CD4-positive, alpha-beta T cell treated with Interleukin-15 for 1 hour (primary cell): ENCODE measurements at regions not wholly inside any gene's neighbourhood (a gene's known extent, or its start where the extent isn't known, plus 50 kb on each side); places are given as distances from the start of the nearest gene placed in this dataset.

Experiments
- DNase-seq: peaks from one replicate; pipeline ENCODE4 v3.0.0-alpha.2; 2020

DNA sequence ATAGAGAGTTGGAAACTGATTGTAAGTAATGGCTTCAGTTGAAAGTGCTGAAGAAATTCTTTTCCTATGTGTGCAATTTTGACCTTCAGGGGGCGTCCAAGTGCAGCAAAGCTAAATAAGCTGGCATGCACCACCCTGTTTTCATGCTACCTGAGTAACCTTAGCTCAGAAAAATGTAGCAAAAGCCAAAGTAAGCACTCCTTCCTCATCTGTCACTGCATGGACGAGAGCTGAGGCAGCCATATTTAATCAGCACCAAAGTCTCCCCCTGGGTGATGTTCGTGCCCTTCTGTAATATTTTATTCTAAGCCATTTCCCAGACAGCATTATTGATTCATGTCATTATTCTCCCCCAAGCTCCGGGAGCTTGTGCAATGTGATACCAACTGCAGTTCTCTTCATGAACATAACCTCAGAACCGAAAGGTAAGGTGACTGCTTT, 123.1 kb downstream of the RPS12 start:
- DNase-seq, result no peak

GRCh38 chr6:132948889-132949288, 134.5 kb downstream of the RPS12 start:
- no peak for DNase-seq

GRCh38 chr6:132950566-132950965, 136.2 kb downstream of the RPS12 start:
- no peak for DNase-seq

DNA sequence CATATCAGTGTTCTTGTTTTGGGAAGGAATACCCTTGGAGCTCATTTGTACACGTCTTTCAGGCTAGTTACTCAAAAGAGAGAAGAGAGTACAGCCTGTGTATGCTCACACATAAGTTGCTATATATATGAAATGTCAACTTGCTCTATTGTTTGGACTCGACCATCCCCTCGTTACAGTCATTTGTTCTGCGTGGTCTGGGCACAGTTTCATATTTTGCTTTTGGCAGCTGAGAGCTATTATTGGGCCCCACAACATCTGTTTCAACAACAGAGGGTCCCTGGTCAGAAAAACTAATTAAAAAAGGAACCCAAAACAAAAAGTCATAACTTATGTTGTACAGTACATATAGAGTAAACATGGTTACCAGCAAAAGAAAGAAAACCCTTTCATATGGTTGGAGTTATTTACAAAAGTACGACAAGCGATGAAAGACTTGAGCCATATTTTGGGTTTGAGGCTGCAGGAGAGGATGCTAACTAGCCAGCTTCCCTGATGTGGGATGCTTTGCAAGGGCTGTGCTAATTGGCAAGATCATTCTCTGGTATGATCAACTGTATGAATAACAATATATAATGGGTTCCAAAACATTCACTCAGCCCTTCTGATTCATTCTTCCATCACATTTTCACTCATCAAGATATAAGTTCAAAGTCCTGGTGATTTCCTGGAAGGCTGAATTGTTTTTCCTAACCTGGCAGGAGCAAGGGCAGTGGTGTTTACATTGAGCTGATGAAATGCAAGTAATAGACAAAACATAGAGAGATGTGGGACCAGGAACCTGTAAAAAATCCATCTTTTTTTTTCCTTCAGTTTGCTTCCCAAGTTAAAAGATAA, 137.9 kb downstream of the RPS12 start:
- DNase-seq, result no peak

DNA sequence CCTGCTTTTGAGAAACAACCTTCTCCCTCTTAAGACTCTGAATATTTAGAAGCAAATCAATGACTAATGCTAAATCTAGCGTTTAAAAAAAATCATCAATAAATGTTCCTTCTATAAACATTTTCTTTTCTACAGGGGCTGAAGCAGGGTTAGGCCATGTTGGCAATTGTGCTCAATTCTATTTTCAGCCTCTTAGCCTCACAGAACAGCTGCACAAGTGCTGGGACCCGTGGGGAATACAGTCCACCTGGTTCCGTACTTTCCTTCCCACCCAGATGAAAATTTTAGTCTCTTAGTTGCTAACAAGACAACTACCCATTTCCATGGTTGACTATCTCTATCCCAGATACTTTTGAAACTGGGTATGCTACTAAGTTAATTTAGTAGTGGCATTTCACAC, 138.6 kb downstream of the RPS12 start:
- DNase-seq, result no peak

- DNase-seq, result no peak
Measured at GRCh38 chr6:132954222-132954621, 139.9 kb downstream of the RPS12 start.

- no peak for DNase-seq
Measured at GRCh38 chr6:132954936-132955335, 140.6 kb downstream of the RPS12 start.

DNA sequence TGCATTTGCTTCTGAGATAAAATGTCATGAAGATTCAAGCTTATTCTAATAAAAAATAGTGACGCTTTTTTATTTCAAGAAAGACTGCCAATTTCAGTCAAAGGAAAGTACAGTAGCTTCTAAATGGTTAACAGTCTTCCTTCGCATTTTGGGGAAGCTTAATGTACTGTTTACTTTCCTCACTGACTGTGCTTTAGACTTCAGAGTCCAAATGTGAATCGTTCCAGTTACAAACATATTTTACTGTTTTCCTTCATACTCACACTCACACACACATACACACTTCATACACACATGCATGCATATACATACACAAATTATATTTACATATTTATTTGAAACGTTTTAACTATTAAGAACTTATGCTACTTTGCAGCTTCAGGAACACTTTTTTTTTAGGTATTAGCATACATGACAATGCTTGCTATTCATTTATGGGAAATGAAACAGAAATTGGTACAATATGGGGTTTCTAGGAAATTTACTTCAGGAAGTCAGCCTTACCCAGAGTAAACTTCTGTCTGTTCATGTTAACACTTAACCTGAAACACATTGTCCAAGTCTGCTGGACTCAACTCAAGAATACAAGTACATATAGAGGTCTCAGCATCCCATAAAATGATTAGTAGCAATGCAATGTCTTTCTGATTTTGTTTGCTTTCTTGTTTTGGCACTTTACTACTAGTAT, 145.4 kb downstream of the RPS12 start:
- DNase-seq, result no peak

DNA sequence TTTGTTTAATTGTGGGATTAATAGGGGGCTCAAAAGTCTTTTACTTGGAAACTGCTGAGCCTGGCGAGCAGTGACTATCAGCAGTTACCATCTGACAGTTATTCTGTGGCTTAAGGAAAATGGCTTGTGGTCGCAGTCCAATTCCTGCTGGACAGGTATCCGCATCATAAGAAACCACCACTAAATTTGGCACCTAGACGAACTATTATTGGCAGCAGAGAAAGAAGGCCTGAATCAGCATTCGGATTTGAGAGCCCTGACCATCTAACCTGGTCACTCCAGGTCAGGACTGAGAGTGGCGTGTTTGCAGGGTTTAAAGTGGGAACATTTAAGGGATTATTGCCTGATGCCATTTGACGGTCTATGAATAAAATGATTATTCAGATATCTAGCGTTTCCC, 146.4 kb downstream of the RPS12 start:
- no peak for DNase-seq

- no peak for DNase-seq
Measured at GRCh38 chr6:132961122-132961521, 146.8 kb downstream of the RPS12 start.

DNA sequence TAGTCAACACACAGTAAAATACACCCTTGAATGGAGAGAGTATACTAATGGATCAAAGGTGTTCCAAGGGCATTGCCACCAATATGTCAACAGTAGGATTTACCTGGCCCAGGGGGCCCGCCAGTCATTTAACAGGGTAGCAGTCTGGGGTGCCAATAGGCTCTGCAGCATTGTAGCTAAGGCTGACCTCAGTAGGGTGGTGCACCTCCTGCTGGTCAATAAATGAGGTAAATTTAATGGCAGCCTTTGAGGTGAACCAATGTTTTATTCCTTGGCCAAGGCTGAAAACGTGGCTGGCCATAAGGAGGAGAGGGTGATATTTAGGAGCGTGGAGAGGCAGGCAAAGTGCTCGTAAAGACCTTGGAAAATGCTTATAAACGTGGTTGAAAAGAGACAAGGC, 147.2 kb downstream of the RPS12 start:
- no peak for DNase-seq

GRCh38 chr6:132962936-132963868, 148.8 kb downstream of the RPS12 start:
- DNase-seq, result no peak

- no peak for DNase-seq
Measured at GRCh38 chr6:132964101-132964867, 149.9 kb downstream of the RPS12 start.

DNA sequence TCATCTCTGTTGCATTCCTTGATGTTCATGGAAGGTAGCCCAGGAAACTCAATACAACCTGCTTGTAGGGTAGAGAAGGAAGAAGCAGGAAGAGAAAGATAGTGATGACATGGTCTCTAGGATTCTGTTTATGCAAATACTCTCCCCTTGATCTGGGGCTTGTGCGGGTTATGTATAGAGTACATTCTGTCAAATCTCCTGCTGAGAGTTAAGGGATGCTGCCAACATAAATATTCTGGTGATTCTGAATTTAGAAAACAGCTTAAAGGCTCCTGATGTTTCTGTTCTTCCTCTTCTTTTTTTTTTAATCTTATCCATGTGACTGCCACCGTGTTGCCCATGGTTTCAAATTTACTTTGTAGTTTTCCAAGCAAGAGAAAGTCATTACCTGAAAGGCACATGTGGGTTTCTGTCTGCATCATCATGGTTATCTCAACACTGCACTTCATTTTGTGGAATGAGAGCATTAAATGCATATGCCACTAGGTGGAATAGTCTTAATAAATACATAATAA, 150.6 kb downstream of the RPS12 start:
- DNase-seq, result no peak

GRCh38 chr6:132967871-132968270, 153.5 kb downstream of the RPS12 start:
- no peak for DNase-seq

DNA sequence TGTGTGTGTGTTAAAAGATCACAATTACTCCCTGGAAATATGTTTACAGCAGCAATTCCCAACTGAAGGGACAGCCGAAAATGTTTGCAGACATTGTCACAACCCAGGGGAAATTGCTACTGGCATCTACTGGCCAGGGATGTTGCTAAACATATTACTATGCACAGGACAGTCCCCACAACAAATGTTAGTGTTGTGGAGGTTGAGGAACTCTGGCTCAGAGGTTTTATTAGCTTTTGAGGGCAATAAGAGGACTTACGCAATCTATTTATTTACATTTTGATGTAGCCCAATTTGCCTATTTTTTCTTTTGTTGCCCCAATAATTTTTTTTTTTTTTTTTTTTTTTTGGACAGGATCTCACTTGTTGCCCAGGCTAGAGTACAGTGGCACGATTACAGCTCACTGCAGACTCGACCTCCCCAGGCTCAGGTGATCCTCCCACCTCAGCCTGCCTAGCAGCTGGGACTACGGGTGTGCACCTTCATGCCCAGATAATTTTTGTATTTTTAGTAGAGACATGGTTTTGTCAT, 154.1 kb downstream of the RPS12 start:
- no peak for DNase-seq

- DNase-seq, result no peak
Measured at GRCh38 chr6:132969196-132969595, 154.8 kb downstream of the RPS12 start.

DNA sequence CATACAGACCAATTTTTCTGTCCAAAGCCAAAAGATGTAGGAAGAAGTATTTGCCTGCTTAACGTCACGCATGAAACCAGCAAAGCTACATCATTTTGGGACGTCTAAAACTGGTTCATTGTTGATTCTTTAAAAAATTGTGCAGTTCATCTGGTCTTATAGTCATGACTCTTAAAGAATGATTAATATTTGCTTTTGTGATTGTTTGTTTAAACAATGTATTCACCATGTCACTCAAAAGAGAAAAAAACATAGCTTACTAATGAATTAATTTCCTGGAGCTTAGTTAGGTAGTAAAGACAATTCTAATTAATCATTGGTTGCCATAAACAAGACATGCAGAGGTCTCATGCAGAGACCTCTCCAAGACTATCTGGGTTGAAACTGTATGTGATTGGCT, 157.3 kb downstream of the RPS12 start:
- DNase-seq, result no peak

DNA sequence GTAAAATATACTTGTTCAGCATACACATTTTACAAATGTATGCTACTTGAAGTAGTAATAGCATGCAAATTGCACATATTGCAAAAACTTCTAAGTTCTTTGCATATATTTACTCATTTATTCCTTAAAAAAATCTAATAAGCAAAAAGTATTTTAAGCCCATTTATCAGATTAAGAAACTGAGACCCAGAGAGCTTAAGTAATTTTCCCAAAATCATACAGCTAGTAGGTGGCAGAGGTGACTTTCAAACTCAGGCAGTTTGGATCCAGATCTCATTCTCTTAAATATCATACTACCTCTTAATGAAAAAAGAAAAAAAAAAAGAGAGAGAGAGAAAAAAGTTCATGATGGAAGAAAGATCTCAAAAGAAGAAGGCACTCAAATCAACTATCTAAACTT, 157.9 kb downstream of the RPS12 start:
- DNase-seq, result no peak

DNA sequence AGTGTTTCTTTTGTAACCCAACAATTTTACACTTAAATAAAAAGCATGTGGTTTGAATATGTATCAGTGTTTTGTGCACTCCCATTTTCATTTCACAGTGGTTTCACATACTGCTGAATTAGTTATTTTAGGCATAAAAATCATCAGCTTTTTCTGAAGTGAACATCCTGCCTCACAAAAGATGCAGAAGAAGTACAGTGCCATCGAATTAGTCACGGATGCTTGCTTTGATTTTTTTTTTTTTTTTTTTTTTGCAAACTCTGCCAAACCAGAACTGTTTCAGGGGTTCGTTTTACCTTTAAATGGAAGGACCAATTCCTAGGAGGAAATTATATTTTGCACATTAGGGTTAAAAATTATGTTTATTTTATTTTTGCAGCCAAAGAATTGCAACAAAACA, 158.6 kb downstream of the RPS12 start:
- DNase-seq, result no peak

GRCh38 chr6:132973514-132973993, 159.2 kb downstream of the RPS12 start:
- DNase-seq, result no peak

- DNase-seq, result no peak
Measured at GRCh38 chr6:132974122-132974521, 159.8 kb downstream of the RPS12 start.
